ENCODE measurements at regions not wholly inside any gene's neighbourhood (a gene's known extent, or its start where the extent isn't known, plus 50 kb on each side); places are given as distances from the start of the nearest gene placed in this dataset.
"Not testable (repeated sequence)": the region's sequence is repeated elsewhere in the genome, so short reads cannot be mapped to it uniquely, and the experiment has no call there.

DNA sequence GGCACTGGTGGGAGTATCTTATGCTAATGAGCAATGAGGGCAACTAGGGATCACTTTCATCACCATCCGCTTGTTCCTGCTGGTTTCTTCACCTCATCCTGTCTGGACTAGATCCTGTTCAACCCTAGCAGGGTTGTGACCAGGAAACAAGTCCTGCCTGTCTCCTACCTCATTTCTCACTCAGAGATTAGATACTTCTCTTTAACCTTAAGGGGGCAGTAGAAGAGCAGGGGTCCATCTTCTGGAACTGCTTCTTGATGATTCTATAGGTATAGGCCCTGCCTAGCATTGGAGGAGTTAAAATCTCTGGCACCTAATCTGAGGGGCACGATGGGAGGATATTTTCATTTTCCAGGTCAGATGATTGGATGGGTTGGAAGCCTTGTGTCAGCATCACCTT lies 415.5 kb downstream of the TGIF2LX start:
- H3K27ac ChIP-seq (ENCODE audit: insufficient read depth, low read depth, low read length); H3K4me1 ChIP-seq (ENCODE audit: control insufficient read depth, extremely low read depth, insufficient read depth, low read length); dilution Hi-C loops (cut with MboI; ENCODE audit: extremely low pct_ligation_motif_present, low sequenced_read_pairs); POLR2A ChIA-PET; DNase-seq (ENCODE audit: low read depth, low spot score); H3K9me3 ChIP-seq (replicated peaks; ENCODE audit: control insufficient read depth, insufficient read depth, low read length); H3K27me3 ChIP-seq (ENCODE audit: control insufficient read depth in 2 of 2, insufficient read depth in 2 of 2, low read length in 2 of 2); intact Hi-C loops (cut with micrococcal nuclease); H3K36me3 ChIP-seq (ENCODE audit: control insufficient read depth in 2 of 2, extremely low read depth in 1 of 2, insufficient read depth in 2 of 2, low read length in 2 of 2); FAIRE-seq; H3K4me2 ChIP-seq (ENCODE audit: insufficient read depth, low read length); H3K4me3 ChIP-seq (replicated peaks in 1 of 3; ENCODE audit: insufficient read depth in 1 of 3, low read depth in 1 of 3, low read length in 3 of 3); BruUV-seq (replicated peaks); H3K79me2 ChIP-seq (ENCODE audit: control insufficient read depth, insufficient read depth, low read length); H2AFZ ChIP-seq (ENCODE audit: low read depth, low read length); H3K9me1 ChIP-seq (replicated peaks; ENCODE audit: control insufficient read depth, extremely low read depth, insufficient read depth, low read length); H3K9ac ChIP-seq (replicated peaks; ENCODE audit: extremely low read depth, insufficient read depth, low read length); CTCF ChIA-PET; H4K20me1 ChIP-seq (replicated peaks; ENCODE audit: control insufficient read depth, extremely low read depth, insufficient read depth, low read length): not testable (repeated sequence)

DNA sequence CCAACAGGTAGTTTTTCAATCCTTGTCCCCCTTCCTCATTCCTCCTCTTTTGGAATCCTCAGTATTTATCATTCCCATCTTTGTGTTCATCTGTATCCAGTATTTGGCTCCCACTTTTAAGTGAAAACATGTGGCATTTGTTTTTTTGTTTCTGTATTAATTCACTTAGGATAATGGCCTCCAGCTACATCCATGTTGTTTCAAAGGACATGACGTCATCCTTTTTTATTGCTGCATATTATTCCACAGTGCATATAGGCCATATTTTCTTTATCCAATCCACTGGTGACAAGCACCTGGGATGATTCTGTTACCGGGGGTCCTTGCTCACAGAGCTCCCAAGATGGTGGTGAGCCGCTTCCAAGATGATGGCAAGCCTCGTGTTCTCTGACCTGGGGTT lies 447.9 kb downstream of the TGIF2LX start:
- DNase-seq (ENCODE audit: low read depth, low spot score); FAIRE-seq; intact Hi-C loops (cut with micrococcal nuclease); H3K27me3 ChIP-seq (ENCODE audit: control insufficient read depth in 2 of 2, insufficient read depth in 2 of 2, low read length in 2 of 2); H3K4me3 ChIP-seq (replicated peaks in 1 of 3; ENCODE audit: insufficient read depth in 1 of 3, low read depth in 1 of 3, low read length in 3 of 3); BruUV-seq (replicated peaks); H3K4me2 ChIP-seq (ENCODE audit: insufficient read depth, low read length); H3K4me1 ChIP-seq (ENCODE audit: control insufficient read depth, extremely low read depth, insufficient read depth, low read length); dilution Hi-C loops (cut with MboI; ENCODE audit: extremely low pct_ligation_motif_present, low sequenced_read_pairs); H2AFZ ChIP-seq (ENCODE audit: low read depth, low read length); H3K27ac ChIP-seq (ENCODE audit: insufficient read depth, low read depth, low read length); H3K9me1 ChIP-seq (replicated peaks; ENCODE audit: control insufficient read depth, extremely low read depth, insufficient read depth, low read length); H3K9me3 ChIP-seq (replicated peaks; ENCODE audit: control insufficient read depth, insufficient read depth, low read length); H4K20me1 ChIP-seq (replicated peaks; ENCODE audit: control insufficient read depth, extremely low read depth, insufficient read depth, low read length); H3K36me3 ChIP-seq (ENCODE audit: control insufficient read depth in 2 of 2, extremely low read depth in 1 of 2, insufficient read depth in 2 of 2, low read length in 2 of 2); POLR2A ChIA-PET; H3K79me2 ChIP-seq (ENCODE audit: control insufficient read depth, insufficient read depth, low read length); H3K9ac ChIP-seq (replicated peaks; ENCODE audit: extremely low read depth, insufficient read depth, low read length); CTCF ChIA-PET: not testable (repeated sequence)

DNA sequence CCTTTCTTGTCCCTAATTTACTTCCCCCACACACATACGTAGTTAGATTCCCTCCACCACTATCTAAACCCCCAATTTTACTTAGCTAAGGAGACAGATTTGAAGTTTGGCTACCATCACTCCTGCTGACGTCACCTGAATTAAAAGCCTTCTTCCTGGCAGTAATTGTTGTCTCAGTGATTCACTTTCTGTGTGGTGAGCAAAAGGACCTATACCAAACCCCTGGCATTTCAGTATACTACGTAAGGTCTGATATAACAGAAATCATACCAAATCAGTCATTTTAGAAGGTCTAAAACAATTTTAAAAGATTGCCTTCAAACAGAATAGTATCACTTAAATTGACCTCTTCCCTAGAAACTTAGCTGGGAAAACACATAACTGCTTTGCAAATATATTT lies 476.3 kb downstream of the TGIF2LX start:
- DNase-seq (ENCODE audit: low read depth, low spot score); H2AFZ ChIP-seq (ENCODE audit: low read depth, low read length); H3K9me3 ChIP-seq (replicated peaks; ENCODE audit: control insufficient read depth, insufficient read depth, low read length); dilution Hi-C loops (cut with MboI; ENCODE audit: extremely low pct_ligation_motif_present, low sequenced_read_pairs); H3K4me3 ChIP-seq (replicated peaks in 1 of 3; ENCODE audit: insufficient read depth in 1 of 3, low read depth in 1 of 3, low read length in 3 of 3); POLR2A ChIA-PET; H3K79me2 ChIP-seq (ENCODE audit: control insufficient read depth, insufficient read depth, low read length); H4K20me1 ChIP-seq (replicated peaks; ENCODE audit: control insufficient read depth, extremely low read depth, insufficient read depth, low read length); H3K9ac ChIP-seq (replicated peaks; ENCODE audit: extremely low read depth, insufficient read depth, low read length); H3K36me3 ChIP-seq (ENCODE audit: control insufficient read depth in 2 of 2, extremely low read depth in 1 of 2, insufficient read depth in 2 of 2, low read length in 2 of 2); H3K27me3 ChIP-seq (ENCODE audit: control insufficient read depth in 2 of 2, insufficient read depth in 2 of 2, low read length in 2 of 2); H3K4me2 ChIP-seq (ENCODE audit: insufficient read depth, low read length); intact Hi-C loops (cut with micrococcal nuclease); H3K27ac ChIP-seq (ENCODE audit: insufficient read depth, low read depth, low read length); CTCF ChIA-PET; BruUV-seq (replicated peaks); H3K4me1 ChIP-seq (ENCODE audit: control insufficient read depth, extremely low read depth, insufficient read depth, low read length); H3K9me1 ChIP-seq (replicated peaks; ENCODE audit: control insufficient read depth, extremely low read depth, insufficient read depth, low read length): not testable (repeated sequence)
- FAIRE-seq = peak; percentile 87

DNA sequence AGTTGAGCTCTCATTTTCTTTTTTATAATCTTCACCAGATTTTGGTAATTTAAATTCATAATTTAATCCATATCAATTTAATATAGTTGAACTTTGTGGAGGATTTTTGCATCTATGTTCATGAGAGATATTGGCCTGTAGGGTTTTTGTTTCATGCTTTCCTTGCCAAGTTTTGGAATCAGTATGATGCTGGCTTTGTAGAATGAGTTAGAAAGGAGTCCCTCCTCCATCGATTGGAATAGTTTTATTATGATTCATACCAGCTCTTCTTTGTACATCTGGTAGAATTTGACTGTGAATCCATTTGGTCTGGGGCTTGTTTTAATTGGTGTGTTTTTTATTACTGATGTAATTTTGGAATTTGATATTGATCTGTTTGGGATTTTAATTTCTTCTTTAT lies 480.5 kb downstream of the TGIF2LX start:
- H3K4me3 ChIP-seq (replicated peaks in 1 of 3; ENCODE audit: insufficient read depth in 1 of 3, low read depth in 1 of 3, low read length in 3 of 3); FAIRE-seq; H3K9me3 ChIP-seq (replicated peaks; ENCODE audit: control insufficient read depth, insufficient read depth, low read length); dilution Hi-C loops (cut with MboI; ENCODE audit: extremely low pct_ligation_motif_present, low sequenced_read_pairs); POLR2A ChIA-PET; H3K9me1 ChIP-seq (replicated peaks; ENCODE audit: control insufficient read depth, extremely low read depth, insufficient read depth, low read length); H3K9ac ChIP-seq (replicated peaks; ENCODE audit: extremely low read depth, insufficient read depth, low read length); H3K79me2 ChIP-seq (ENCODE audit: control insufficient read depth, insufficient read depth, low read length); H3K4me2 ChIP-seq (ENCODE audit: insufficient read depth, low read length); H3K27me3 ChIP-seq (ENCODE audit: control insufficient read depth in 2 of 2, insufficient read depth in 2 of 2, low read length in 2 of 2); H2AFZ ChIP-seq (ENCODE audit: low read depth, low read length); H3K27ac ChIP-seq (ENCODE audit: insufficient read depth, low read depth, low read length); H4K20me1 ChIP-seq (replicated peaks; ENCODE audit: control insufficient read depth, extremely low read depth, insufficient read depth, low read length); H3K36me3 ChIP-seq (ENCODE audit: control insufficient read depth in 2 of 2, extremely low read depth in 1 of 2, insufficient read depth in 2 of 2, low read length in 2 of 2); DNase-seq (ENCODE audit: low read depth, low spot score); intact Hi-C loops (cut with micrococcal nuclease); H3K4me1 ChIP-seq (ENCODE audit: control insufficient read depth, extremely low read depth, insufficient read depth, low read length); BruUV-seq (replicated peaks); CTCF ChIA-PET: not testable (repeated sequence)

Data from endothelial cell of umbilical vein (primary cell).